A673 (cell line): ENCODE measurements at regions not wholly inside any gene's neighbourhood (a gene's known extent, or its start where the extent isn't known, plus 50 kb on each side); places are given as distances from the start of the nearest gene placed in this dataset.

ENCODE experiments used
- CTCF ChIP-seq: fragments of 300-800, 200-600 bp; sonication (generic); conservative IDR thresholded peaks from 2 replicates; pipeline ENCODE4 v1.5.1; 2017; ENCODE audit warnings: low read depth, mild to moderate bottlenecking, antibody characterized with exemption, low read length, moderate library complexity, mixed read lengths
- EZH2 ChIP-seq: fragments of 200-600 bp; sonication (generic); IDR thresholded peaks from 2 replicates; pipeline ENCODE4 v1.6.1; 2017; ENCODE audit warnings: borderline replicate concordance, low read depth, mild to moderate bottlenecking, mixed read lengths, antibody characterized with exemption, low read length; ENCODE audit not compliant: poor library complexity, severe bottlenecking

GRCh38 chr9:111232997-111233790 lies 96.8 kb downstream of the OR2K2 start:
- no peak for TF ChIP-seq CTCF
- no peak for TF ChIP-seq EZH2
